ENCODE measurements at regions not wholly inside any gene's neighbourhood (a gene's known extent, or its start where the extent isn't known, plus 50 kb on each side); places are given as distances from the start of the nearest gene placed in this dataset.

GRCh38 chr7:85392789-85393188, 205.9 kb upstream of the SEMA3D start:
- H3K4me1 ChIP-seq, result no peaks in the 10 kb centered on the region
- no peak for DNase-seq
- intact Hi-C loops (cut with DNase I; ENCODE audit: low total_unique reads), result no loop called here
- H3K4me3 ChIP-seq, result no peak overlapping the region
- no peaks in the 10 kb centered on the region for H3K36me3 ChIP-seq
- H3K9me3 ChIP-seq, result no peaks in the 10 kb centered on the region
- no peaks in the 10 kb centered on the region for H3K27me3 ChIP-seq
- no peak overlapping the region for H3K27ac ChIP-seq
- no peak for TF ChIP-seq CTCF (IDR thresholded peaks at IDR 0.05)

- no peaks in the 10 kb centered on the region for H3K9me3 ChIP-seq
- H3K4me1 ChIP-seq, result no peaks in the 10 kb centered on the region
- intact Hi-C loops (cut with DNase I; ENCODE audit: low total_unique reads), result no loop called here
- no peaks in the 10 kb centered on the region for H3K36me3 ChIP-seq
- no peak for DNase-seq
- no peaks in the 10 kb centered on the region for H3K27me3 ChIP-seq
- H3K27ac ChIP-seq, result no peak overlapping the region
- no peak overlapping the region for H3K4me3 ChIP-seq
- TF ChIP-seq CTCF (IDR thresholded peaks at IDR 0.05), result no peak
Observed at GRCh38 chr7:85392326-85392725, 205.5 kb upstream of the SEMA3D start.

GRCh38 chr7:85386460-85386859, 199.6 kb upstream of the SEMA3D start:
- TF ChIP-seq CTCF (IDR thresholded peaks at IDR 0.05), result no peak
- Histone ChIP-seq H3K4me3 (no peak overlapping the region), H3K9me3 (no peaks in the 10 kb centered on the region), H3K27me3 (no peaks in the 10 kb centered on the region), H3K36me3 (no peaks in the 10 kb centered on the region), H3K27ac (no peak overlapping the region), H3K4me1 (no peaks in the 10 kb centered on the region)
- intact Hi-C loops (cut with DNase I; ENCODE audit: low total_unique reads), result no loop called here
- no peak for DNase-seq

GRCh38 chr7:85384392-85384791, 197.5 kb upstream of the SEMA3D start:
- TF ChIP-seq CTCF (IDR thresholded peaks at IDR 0.05), result no peak

GRCh38 chr7:85381212-85381611, 194.4 kb upstream of the SEMA3D start:
- no peak for DNase-seq
- no peak overlapping the region for H3K27ac ChIP-seq
- no peak overlapping the region for H3K4me3 ChIP-seq
- no peak for TF ChIP-seq CTCF (IDR thresholded peaks at IDR 0.05)
- H3K4me1 ChIP-seq, result no peaks in the 10 kb centered on the region
- no peaks in the 10 kb centered on the region for H3K27me3 ChIP-seq
- no peaks in the 10 kb centered on the region for H3K36me3 ChIP-seq
- intact Hi-C loops (cut with DNase I; ENCODE audit: low total_unique reads), result no loop called here
- H3K9me3 ChIP-seq, result no peaks in the 10 kb centered on the region

More at GRCh38 chr7:85384392-85384791, 197.5 kb upstream of the SEMA3D start:
- Histone ChIP-seq H3K4me1 (no peaks in the 10 kb centered on the region), H3K27ac (no peak overlapping the region), H3K36me3 (no peaks in the 10 kb centered on the region), H3K27me3 (no peaks in the 10 kb centered on the region), H3K4me3 (no peak overlapping the region), H3K9me3 (no peaks in the 10 kb centered on the region)
- DNase-seq, result no peak
- intact Hi-C loops (cut with DNase I; ENCODE audit: low total_unique reads), result no loop called here

GRCh38 chr7:85376589-85376988, 189.7 kb upstream of the SEMA3D start:
- H3K27ac ChIP-seq, result no peak overlapping the region
- H3K9me3 ChIP-seq, result no peaks in the 10 kb centered on the region
- H3K4me3 ChIP-seq, result no peak overlapping the region
- H3K4me1 ChIP-seq, result no peaks in the 10 kb centered on the region
- intact Hi-C loops (cut with DNase I; ENCODE audit: low total_unique reads), result no loop called here
- no peaks in the 10 kb centered on the region for H3K36me3 ChIP-seq
- H3K27me3 ChIP-seq, result no peaks in the 10 kb centered on the region
- DNase-seq, result peak in 1 of 2 donors; percentile 28
- TF ChIP-seq CTCF (IDR thresholded peaks at IDR 0.05), result no peak
